HEK293 (cell line): ENCODE measurements at regions not wholly inside any gene's neighbourhood (a gene's known extent, or its start where the extent isn't known, plus 50 kb on each side); places are given as distances from the start of the nearest gene placed in this dataset.

Experiments
- CTCF ChIA-PET: fragments of 350-600 bp; formaldehyde crosslinking; extraction: SDS; loops from one replicate; lab custom pipeline; 2021; ENCODE audit warnings: antibody characterized with exemption; lab: Yijun Ruan, JAX
- POLR2A ChIA-PET: fragments of 300-600 bp; formaldehyde crosslinking; extraction: SDS; loops from one replicate; lab custom pipeline; 2020; ENCODE audit warnings: antibody characterized with exemption, inconsistent platforms; lab: Yijun Ruan, JAX
- H3K27ac ChIP-seq: fragments of 200-500 bp; sonication (Bioruptor generic); 2 replicates; pipeline ENCODE4 v1.5.1; 2014; ENCODE audit warnings: low read depth, low read length, control low read depth, inconsistent platforms; ENCODE audit errors: extremely low read depth
- H3K36me3 ChIP-seq, 2 experiments: fragments of 200-500 bp in 1 of 2; sonication (Bioruptor generic) in 1 of 2; 1 replicate in 1 of 2; 2 replicates in 1 of 2; pipeline ENCODE4 v1.5.1; 2014 to 2017; ENCODE audit warnings: inconsistent platforms in 2 of 2, low read length in 2 of 2; ENCODE audit not compliant: control insufficient read depth in 2 of 2, insufficient read depth in 1 of 2
- H3K4me1 ChIP-seq: fragments of 200-500 bp; sonication (Bioruptor generic); 2 replicates; pipeline ENCODE4 v1.5.1; 2014; ENCODE audit warnings: mild to moderate bottlenecking, low read length, inconsistent platforms; ENCODE audit not compliant: control insufficient read depth, insufficient read depth
- H3K4me3 ChIP-seq: 2 replicates; pipeline ENCODE4 v1.5.1; 2011; ENCODE audit warnings: low read depth, mild to moderate bottlenecking, control low read depth, low read length, moderate library complexity
- H3K9me3 ChIP-seq: fragments of 200-500 bp; sonication (Bioruptor generic); 2 replicates; pipeline ENCODE4 v1.5.1; 2014; ENCODE audit warnings: low read depth, low read length, inconsistent platforms; ENCODE audit not compliant: control insufficient read depth, insufficient read depth
- BCL11A ChIP-seq: fragments of 450-650 bp; formaldehyde crosslinking; IDR thresholded peaks from 2 replicates; pipeline ENCODE4 v1.5.1; 2016; ENCODE audit warnings: low read depth, missing biosample characterization, missing genetic modification characterization
- EGR2 ChIP-seq: fragments of 450-650 bp; formaldehyde crosslinking; IDR thresholded peaks from 2 replicates; pipeline ENCODE4 v1.5.1; 2016; ENCODE audit warnings: low read depth, missing biosample characterization, missing genetic modification characterization
- GLIS1 ChIP-seq: fragments of 450-650 bp; formaldehyde crosslinking; IDR thresholded peaks from 2 replicates; pipeline ENCODE4 v1.5.1; 2016; ENCODE audit warnings: missing biosample characterization, missing genetic modification characterization
- KLF10 ChIP-seq: fragments of 450-650 bp; IDR thresholded peaks from 2 replicates; pipeline ENCODE4 v1.5.1; 2018; ENCODE audit warnings: missing biosample characterization, mild to moderate bottlenecking, missing genetic modification characterization
- KLF8 ChIP-seq: fragments of 450-650 bp; formaldehyde crosslinking; IDR thresholded peaks from 2 replicates; pipeline ENCODE4 v1.5.1; 2016; ENCODE audit warnings: missing biosample characterization, missing genetic modification characterization
- MEIS1 ChIP-seq: sonication (generic); formaldehyde crosslinking; IDR thresholded peaks from 2 replicates; pipeline ENCODE4 v1.8.1; 2022; ENCODE audit warnings: missing genetic modification reagents, mild to moderate bottlenecking, borderline replicate concordance
- SCRT1 ChIP-seq: fragments of 450-650 bp; formaldehyde crosslinking; IDR thresholded peaks from 2 replicates; pipeline ENCODE4 v1.5.1; 2016; ENCODE audit warnings: missing biosample characterization, missing genetic modification characterization, borderline replicate concordance
- SP3 ChIP-seq: fragments of 450-650 bp; formaldehyde crosslinking; IDR thresholded peaks from 2 replicates; pipeline ENCODE4 v1.5.1; 2016; ENCODE audit warnings: missing biosample characterization, missing genetic modification characterization
- TRIM28 ChIP-seq: IDR thresholded peaks from 2 replicates; pipeline ENCODE4 v1.6.1; 2011; ENCODE audit warnings: low read length, control low read depth, borderline replicate concordance
- ZNF133 ChIP-seq: fragments of 450-650 bp; formaldehyde crosslinking; IDR thresholded peaks from 2 replicates; pipeline ENCODE4 v1.5.1; 2016; ENCODE audit warnings: missing biosample characterization, missing genetic modification characterization
- ZNF19 ChIP-seq: fragments of 450-650 bp; formaldehyde crosslinking; IDR thresholded peaks from 2 replicates; pipeline ENCODE4; 2016; ENCODE audit warnings: missing biosample characterization, missing genetic modification characterization, low read depth
- ZNF239 ChIP-seq: fragments of 450-650 bp; formaldehyde crosslinking; IDR thresholded peaks from 2 replicates; pipeline ENCODE4 v1.5.1; 2016; ENCODE audit warnings: missing biosample characterization, missing genetic modification characterization
- ZNF248 ChIP-seq: fragments of 450-650 bp; formaldehyde crosslinking; IDR thresholded peaks from 2 replicates; pipeline ENCODE4 v1.5.1; 2017; ENCODE audit warnings: missing biosample characterization, missing genetic modification characterization
- ZNF433 ChIP-seq: fragments of 450-650 bp; formaldehyde crosslinking; IDR thresholded peaks from 2 replicates; pipeline ENCODE4 v1.5.1; 2016; ENCODE audit warnings: missing biosample characterization, missing genetic modification characterization, low read depth
- ZNF473 ChIP-seq: fragments of 450-650 bp; formaldehyde crosslinking; IDR thresholded peaks from 2 replicates; pipeline ENCODE4 v1.5.1; 2017; ENCODE audit warnings: missing biosample characterization, missing genetic modification characterization
- ZNF510 ChIP-seq: fragments of 450-650 bp; formaldehyde crosslinking; IDR thresholded peaks from 2 replicates; pipeline ENCODE4 v1.5.1; 2018; ENCODE audit warnings: mild to moderate bottlenecking, missing genetic modification characterization, missing biosample characterization; ENCODE audit not compliant: insufficient replicate concordance
- ZNF549 ChIP-seq: fragments of 450-650 bp; IDR thresholded peaks from 2 replicates; pipeline ENCODE4 v1.5.1; 2018; ENCODE audit warnings: missing biosample characterization, missing genetic modification characterization, mild to moderate bottlenecking, inconsistent platforms, moderate library complexity
- ZNF561 ChIP-seq: fragments of 450-650 bp; IDR thresholded peaks from 2 replicates; pipeline ENCODE4 v1.5.1; 2018; ENCODE audit warnings: missing biosample characterization, missing genetic modification characterization, borderline replicate concordance
- ZNF585B ChIP-seq: fragments of 450-650 bp; formaldehyde crosslinking; IDR thresholded peaks from 2 replicates; pipeline ENCODE4 v1.5.1; 2016; ENCODE audit warnings: missing biosample characterization, missing genetic modification characterization
- ZNF626 ChIP-seq: fragments of 450-650 bp; sonication (Bioruptor Pico); formaldehyde crosslinking; IDR thresholded peaks from 2 replicates; pipeline ENCODE4 v1.5.1; 2018; ENCODE audit warnings: missing biosample characterization, missing genetic modification characterization, inconsistent platforms
- ZNF664 ChIP-seq: fragments of 450-650 bp; formaldehyde crosslinking; IDR thresholded peaks from 2 replicates; pipeline ENCODE4 v1.5.1; 2016; ENCODE audit warnings: missing biosample characterization, missing genetic modification characterization
- ZNF670 ChIP-seq: fragments of 450-650 bp; formaldehyde crosslinking; IDR thresholded peaks from 2 replicates; pipeline ENCODE4 v1.5.1; 2016; ENCODE audit warnings: missing biosample characterization, missing genetic modification characterization, low read depth
- ZNF768 ChIP-seq: fragments of 450-650 bp; formaldehyde crosslinking; IDR thresholded peaks from 2 replicates; pipeline ENCODE4 v1.5.1; 2018; ENCODE audit warnings: missing biosample characterization, mild to moderate bottlenecking, missing genetic modification characterization
- ZNF785 ChIP-seq: fragments of 450-650 bp; formaldehyde crosslinking; IDR thresholded peaks from 2 replicates; pipeline ENCODE4 v1.5.1; 2016; ENCODE audit warnings: missing biosample characterization, missing genetic modification characterization
- ZNF792 ChIP-seq: fragments of 450-650 bp; formaldehyde crosslinking; IDR thresholded peaks from 2 replicates; pipeline ENCODE4 v1.5.1; 2016; ENCODE audit warnings: missing biosample characterization, missing genetic modification characterization
- TF ChIP-seq, protein P1 (sequence below): fragments of 450-650 bp; formaldehyde crosslinking; IDR thresholded peaks from 2 replicates; pipeline ENCODE4 v1.5.1; 2016; ENCODE audit warnings: missing biosample characterization, missing genetic modification characterization, low read depth
- TF ChIP-seq, protein P2 (sequence below): fragments of 450-650 bp; formaldehyde crosslinking; IDR thresholded peaks from 2 replicates; pipeline ENCODE4 v1.5.1; 2016; ENCODE audit warnings: missing biosample characterization, missing genetic modification characterization, low read depth
- TF ChIP-seq, protein P3 (sequence below): fragments of 450-650 bp; formaldehyde crosslinking; IDR thresholded peaks from 2 replicates; pipeline ENCODE4 v1.5.1; 2017; ENCODE audit warnings: missing biosample characterization, missing genetic modification characterization

DNA sequence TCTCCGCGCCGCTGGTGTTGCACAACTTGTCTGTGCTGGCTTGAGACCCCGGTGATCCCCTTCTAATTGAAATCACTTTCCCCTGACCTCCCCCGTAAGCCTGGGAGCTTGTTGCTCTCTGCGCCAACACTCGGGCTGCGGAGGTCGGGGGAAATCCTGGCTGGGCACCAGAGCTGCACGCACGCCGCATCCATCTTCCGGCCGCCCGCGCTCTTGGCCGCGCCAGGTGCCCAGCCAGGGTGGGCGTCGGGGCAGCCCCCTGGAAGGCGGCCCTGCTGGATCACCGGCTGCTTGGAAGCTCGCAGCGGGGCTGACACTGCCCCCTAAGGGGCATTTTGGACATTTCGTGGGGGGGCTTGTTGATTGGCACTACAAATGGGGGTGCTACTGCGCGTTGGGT lies 280.3 kb upstream of the SKOR2 start:
- H3K9me3 ChIP-seq = no peaks in the 10 kb centered on the region
- POLR2A ChIA-PET = no interaction called here
- H3K27ac ChIP-seq = no peak overlapping the region
- no peak for TF ChIP-seq ZNF792
- no peak for TF ChIP-seq MEIS1
- TF ChIP-seq GLIS1 (tag by site-specific recombination) = no peak
- no peak for TF ChIP-seq BCL11A (tag by site-specific recombination)
- TF ChIP-seq ZNF239 (tag by site-specific recombination) = no peak
- TF ChIP-seq ZNF248 = no peak
- no peak for TF ChIP-seq KLF8
- TF ChIP-seq, protein P1, sequence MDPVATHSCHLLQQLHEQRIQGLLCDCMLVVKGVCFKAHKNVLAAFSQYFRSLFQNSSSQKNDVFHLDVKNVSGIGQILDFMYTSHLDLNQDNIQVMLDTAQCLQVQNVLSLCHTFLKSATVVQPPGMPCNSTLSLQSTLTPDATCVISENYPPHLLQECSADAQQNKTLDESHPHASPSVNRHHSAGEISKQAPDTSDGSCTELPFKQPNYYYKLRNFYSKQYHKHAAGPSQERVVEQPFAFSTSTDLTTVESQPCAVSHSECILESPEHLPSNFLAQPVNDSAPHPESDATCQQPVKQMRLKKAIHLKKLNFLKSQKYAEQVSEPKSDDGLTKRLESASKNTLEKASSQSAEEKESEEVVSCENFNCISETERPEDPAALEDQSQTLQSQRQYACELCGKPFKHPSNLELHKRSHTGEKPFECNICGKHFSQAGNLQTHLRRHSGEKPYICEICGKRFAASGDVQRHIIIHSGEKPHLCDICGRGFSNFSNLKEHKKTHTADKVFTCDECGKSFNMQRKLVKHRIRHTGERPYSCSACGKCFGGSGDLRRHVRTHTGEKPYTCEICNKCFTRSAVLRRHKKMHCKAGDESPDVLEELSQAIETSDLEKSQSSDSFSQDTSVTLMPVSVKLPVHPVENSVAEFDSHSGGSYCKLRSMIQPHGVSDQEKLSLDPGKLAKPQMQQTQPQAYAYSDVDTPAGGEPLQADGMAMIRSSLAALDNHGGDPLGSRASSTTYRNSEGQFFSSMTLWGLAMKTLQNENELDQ (tag by site-specific recombination) = no peak
- TF ChIP-seq ZNF664 (tag by site-specific recombination) = no peak
- TF ChIP-seq ZNF768 (tag by site-specific recombination) = no peak
- TF ChIP-seq ZNF473 (tag by site-specific recombination) = no peak
- TF ChIP-seq ZNF19 (tag by site-specific recombination) = no peak
- TF ChIP-seq ZNF133 = no peak
- no peak for TF ChIP-seq EGR2 (tag by site-specific recombination)
- no peak for TF ChIP-seq KLF10 (tag by site-specific recombination)
- TF ChIP-seq, protein P2, sequence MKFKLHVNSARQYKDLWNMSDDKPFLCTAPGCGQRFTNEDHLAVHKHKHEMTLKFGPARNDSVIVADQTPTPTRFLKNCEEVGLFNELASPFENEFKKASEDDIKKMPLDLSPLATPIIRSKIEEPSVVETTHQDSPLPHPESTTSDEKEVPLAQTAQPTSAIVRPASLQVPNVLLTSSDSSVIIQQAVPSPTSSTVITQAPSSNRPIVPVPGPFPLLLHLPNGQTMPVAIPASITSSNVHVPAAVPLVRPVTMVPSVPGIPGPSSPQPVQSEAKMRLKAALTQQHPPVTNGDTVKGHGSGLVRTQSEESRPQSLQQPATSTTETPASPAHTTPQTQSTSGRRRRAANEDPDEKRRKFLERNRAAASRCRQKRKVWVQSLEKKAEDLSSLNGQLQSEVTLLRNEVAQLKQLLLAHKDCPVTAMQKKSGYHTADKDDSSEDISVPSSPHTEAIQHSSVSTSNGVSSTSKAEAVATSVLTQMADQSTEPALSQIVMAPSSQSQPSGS (tag by site-specific recombination) = no peak
- TF ChIP-seq ZNF510 (tag by site-specific recombination) = no peak
- no peak for TF ChIP-seq SP3
- no peaks in the 10 kb centered on the region for H3K4me1 ChIP-seq
- CTCF ChIA-PET = interaction anchor here (0.6 to 1.4 kb wide), 6 partner anchors 8 to 1248 kb away, joined by 3 to 7 read pairs (median 3); no protein-coding TSS in a partner anchor
- H3K4me3 ChIP-seq = no peak overlapping the region
- no peaks in the 10 kb centered on the region for H3K36me3 ChIP-seq

DNA sequence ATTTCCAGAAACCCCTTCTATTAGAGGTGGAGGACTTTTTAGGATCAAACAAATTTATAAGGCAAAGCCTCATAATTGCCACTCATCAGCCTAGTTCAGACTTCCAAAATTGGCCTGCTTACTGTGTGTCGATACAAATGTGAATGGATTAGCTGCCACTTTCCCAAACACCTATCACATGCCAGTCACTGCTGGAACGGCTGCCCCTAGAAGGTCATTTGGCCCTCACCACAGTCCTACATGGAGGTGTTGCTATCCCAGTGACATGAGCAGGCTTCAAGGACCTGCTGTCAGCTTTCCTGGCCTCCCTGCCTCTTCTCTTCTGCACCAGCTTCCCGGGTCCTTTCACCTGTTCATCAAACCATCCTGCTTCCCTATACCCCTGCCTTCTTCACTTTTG lies 279.2 kb upstream of the SKOR2 start:
- Histone ChIP-seq H3K27ac (no peak overlapping the region), H3K4me3 (no peak overlapping the region), H3K9me3 (no peaks in the 10 kb centered on the region), H3K36me3 (no peaks in the 10 kb centered on the region), H3K4me1 (no peaks in the 10 kb centered on the region)
- CTCF ChIA-PET = no interaction called here
- TF ChIP-seq ZNF626 (tag by site-specific recombination) (no peak), ZNF670 (tag by site-specific recombination) (no peak), SCRT1 (no peak), ZNF433 (tag by site-specific recombination) (no peak), ZNF785 (tag by site-specific recombination) (no peak), TRIM28 (no peak), ZNF585B (tag by site-specific recombination) (no peak), ZNF561 (no peak), ZNF549 (tag by site-specific recombination) (no peak)
- TF ChIP-seq, protein P3, sequence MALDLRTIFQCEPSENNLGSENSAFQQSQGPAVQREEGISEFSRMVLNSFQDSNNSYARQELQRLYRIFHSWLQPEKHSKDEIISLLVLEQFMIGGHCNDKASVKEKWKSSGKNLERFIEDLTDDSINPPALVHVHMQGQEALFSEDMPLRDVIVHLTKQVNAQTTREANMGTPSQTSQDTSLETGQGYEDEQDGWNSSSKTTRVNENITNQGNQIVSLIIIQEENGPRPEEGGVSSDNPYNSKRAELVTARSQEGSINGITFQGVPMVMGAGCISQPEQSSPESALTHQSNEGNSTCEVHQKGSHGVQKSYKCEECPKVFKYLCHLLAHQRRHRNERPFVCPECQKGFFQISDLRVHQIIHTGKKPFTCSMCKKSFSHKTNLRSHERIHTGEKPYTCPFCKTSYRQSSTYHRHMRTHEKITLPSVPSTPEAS (tag by site-specific recombination) = no peak
- POLR2A ChIA-PET = no interaction called here
